Epithelial cell of esophagus (primary cell): ENCODE measurements at regions not wholly inside any gene's neighbourhood (a gene's known extent, or its start where the extent isn't known, plus 50 kb on each side); places are given as distances from the start of the nearest gene placed in this dataset.
"Not testable (repeated sequence)": the region's sequence is repeated elsewhere in the genome, so short reads cannot be mapped to it uniquely, and the experiment has no call there.

ENCODE experiments used
- DNase-seq: peaks from one replicate; pipeline ENCODE4 v3.0.0; 2010; ENCODE audit warnings: low read depth
- H3K4me3 ChIP-seq: 2 replicates; pipeline ENCODE4 v1.5.1; 2011; ENCODE audit warnings: mild to moderate bottlenecking, low read length, control low read depth
- TF ChIP-seq, protein P1 (sequence below): IDR thresholded peaks from 2 replicates; pipeline ENCODE4 v1.5.1; 2011; ENCODE audit warnings: low read depth, mild to moderate bottlenecking, low read length, control low read depth, inconsistent platforms; ENCODE audit not compliant: insufficient read depth; ENCODE audit errors: missing control alignments

DNA sequence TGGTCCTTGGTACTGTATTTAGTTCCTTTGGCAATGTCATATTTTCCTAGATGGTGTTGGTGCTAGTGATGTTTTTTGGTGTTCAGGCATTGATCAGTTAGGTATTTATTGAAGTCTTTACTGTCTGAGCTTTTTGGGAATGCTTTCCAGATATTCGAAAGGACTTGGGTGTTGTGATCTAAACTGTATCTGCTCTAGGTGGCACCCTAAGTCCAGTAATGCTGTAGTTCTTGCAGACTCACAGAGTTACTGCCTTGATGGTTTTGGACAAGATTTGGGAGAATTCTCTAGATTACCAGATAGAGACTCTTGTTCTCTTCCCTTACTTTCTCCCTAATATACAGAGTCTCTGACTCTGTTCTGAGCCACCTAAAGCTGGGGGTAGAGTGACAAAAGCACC lies 513.6 kb upstream of the PITX2 start:
- TF ChIP-seq, protein P1, sequence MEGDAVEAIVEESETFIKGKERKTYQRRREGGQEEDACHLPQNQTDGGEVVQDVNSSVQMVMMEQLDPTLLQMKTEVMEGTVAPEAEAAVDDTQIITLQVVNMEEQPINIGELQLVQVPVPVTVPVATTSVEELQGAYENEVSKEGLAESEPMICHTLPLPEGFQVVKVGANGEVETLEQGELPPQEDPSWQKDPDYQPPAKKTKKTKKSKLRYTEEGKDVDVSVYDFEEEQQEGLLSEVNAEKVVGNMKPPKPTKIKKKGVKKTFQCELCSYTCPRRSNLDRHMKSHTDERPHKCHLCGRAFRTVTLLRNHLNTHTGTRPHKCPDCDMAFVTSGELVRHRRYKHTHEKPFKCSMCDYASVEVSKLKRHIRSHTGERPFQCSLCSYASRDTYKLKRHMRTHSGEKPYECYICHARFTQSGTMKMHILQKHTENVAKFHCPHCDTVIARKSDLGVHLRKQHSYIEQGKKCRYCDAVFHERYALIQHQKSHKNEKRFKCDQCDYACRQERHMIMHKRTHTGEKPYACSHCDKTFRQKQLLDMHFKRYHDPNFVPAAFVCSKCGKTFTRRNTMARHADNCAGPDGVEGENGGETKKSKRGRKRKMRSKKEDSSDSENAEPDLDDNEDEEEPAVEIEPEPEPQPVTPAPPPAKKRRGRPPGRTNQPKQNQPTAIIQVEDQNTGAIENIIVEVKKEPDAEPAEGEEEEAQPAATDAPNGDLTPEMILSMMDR: peak; percentile 38
- peak; percentile 44 for DNase-seq
- no peak overlapping the region for H3K4me3 ChIP-seq

GRCh38 chr4:111136967-111137366 lies 514.1 kb upstream of the PITX2 start:
- H3K4me3 ChIP-seq: no peak overlapping the region
- TF ChIP-seq, protein P1: no peak
- DNase-seq: no peak

- TF ChIP-seq, protein P1: no peak
- no peak for DNase-seq
- H3K4me3 ChIP-seq: no peak overlapping the region
These were observed 520.6 kb upstream of the PITX2 start for GRCh38 chr4:111143510-111143909.

DNA sequence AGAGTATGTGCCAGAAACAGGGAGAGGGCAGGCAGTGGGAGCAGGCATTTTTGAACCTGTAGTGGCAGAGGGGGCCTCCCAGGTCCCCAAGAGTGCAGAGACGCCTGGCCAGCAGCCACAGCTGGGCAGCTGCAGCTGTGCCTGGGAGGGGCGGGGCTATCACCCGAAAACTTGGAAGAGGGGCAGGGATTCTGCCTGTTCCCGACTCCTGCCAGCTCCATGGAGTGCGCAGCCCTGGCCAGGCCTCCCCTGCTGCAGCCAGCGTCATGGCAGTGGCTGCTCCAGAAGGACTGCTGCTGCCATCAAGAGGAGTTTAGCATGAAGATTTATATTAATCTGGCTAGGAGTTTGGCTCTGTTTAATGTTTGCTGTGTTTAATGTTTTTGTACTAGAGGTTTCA lies 532.1 kb upstream of the PITX2 start:
- no peak for DNase-seq
- TF ChIP-seq, protein P1: no peak

GRCh38 chr4:111164556-111164955 lies 541.7 kb upstream of the PITX2 start:
- H3K4me3 ChIP-seq: not testable (repeated sequence)
- DNase-seq: peak; percentile 9

More for the DNA sequence above, 532.1 kb upstream of the PITX2 start:
- no peak overlapping the region for H3K4me3 ChIP-seq

DNA sequence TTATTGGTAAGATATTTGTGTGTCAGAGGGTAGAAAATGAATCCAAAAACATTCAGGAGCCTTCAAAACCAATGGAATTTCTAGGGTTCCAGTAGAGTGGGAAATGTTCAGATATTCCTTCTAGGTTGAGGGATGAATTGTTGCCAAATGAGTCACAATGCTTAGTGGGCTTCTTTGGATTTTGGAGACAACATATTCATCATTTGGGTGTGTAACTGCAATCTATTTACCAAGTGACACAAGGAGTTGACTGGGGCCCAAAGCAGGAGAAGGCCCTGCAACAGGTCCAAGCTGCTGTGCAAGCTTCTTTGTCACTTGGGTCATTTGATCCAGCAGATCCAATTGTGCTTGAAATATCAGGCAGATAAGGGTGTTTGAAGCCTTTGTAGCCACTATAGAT lies 551.5 kb upstream of the PITX2 start:
- peak; percentile 3 for DNase-seq
- TF ChIP-seq, protein P1: no peak
- H3K4me3 ChIP-seq: no peak overlapping the region

- TF ChIP-seq, protein P1: no peak
- DNase-seq: no peak
- H3K4me3 ChIP-seq: no peak overlapping the region
These were observed 555.4 kb upstream of the PITX2 start for GRCh38 chr4:111178231-111178630.

- TF ChIP-seq, protein P1: no peak
- H3K4me3 ChIP-seq: no peak overlapping the region
These were observed 564.2 kb upstream of the PITX2 start for GRCh38 chr4:111187108-111187507.

More at GRCh38 chr4:111187108-111187507, 564.2 kb upstream of the PITX2 start:
- peak; percentile 63 for DNase-seq
